OCI-LY1 (cell line): ENCODE measurements at regions not wholly inside any gene's neighbourhood (a gene's known extent, or its start where the extent isn't known, plus 50 kb on each side); places are given as distances from the start of the nearest gene placed in this dataset.

Experiments used
- EZH2 ChIP-seq: fragments of 200-600 bp; sonication (generic), shearing (Covaris generic); IDR thresholded peaks from 2 replicates; pipeline ENCODE4 v1.8.0; 2017; ENCODE audit warnings: borderline replicate concordance, mixed run types, mild to moderate bottlenecking, antibody characterized with exemption, low read length, moderate library complexity, mixed read lengths
- TF ChIP-seq, protein P1 (sequence below): fragments of 200-600 bp; sonication (generic), shearing (Covaris generic); IDR thresholded peaks from 2 replicates; pipeline ENCODE4 v1.5.1; 2017; ENCODE audit warnings: mild to moderate bottlenecking, antibody characterized with exemption, low read length, moderate library complexity, mixed read lengths

- TF ChIP-seq, protein P1, sequence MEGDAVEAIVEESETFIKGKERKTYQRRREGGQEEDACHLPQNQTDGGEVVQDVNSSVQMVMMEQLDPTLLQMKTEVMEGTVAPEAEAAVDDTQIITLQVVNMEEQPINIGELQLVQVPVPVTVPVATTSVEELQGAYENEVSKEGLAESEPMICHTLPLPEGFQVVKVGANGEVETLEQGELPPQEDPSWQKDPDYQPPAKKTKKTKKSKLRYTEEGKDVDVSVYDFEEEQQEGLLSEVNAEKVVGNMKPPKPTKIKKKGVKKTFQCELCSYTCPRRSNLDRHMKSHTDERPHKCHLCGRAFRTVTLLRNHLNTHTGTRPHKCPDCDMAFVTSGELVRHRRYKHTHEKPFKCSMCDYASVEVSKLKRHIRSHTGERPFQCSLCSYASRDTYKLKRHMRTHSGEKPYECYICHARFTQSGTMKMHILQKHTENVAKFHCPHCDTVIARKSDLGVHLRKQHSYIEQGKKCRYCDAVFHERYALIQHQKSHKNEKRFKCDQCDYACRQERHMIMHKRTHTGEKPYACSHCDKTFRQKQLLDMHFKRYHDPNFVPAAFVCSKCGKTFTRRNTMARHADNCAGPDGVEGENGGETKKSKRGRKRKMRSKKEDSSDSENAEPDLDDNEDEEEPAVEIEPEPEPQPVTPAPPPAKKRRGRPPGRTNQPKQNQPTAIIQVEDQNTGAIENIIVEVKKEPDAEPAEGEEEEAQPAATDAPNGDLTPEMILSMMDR: no peak
- no peak for TF ChIP-seq EZH2
Observed at GRCh38 chr4:130559268-130559667, 1463.3 kb downstream of the C4orf33 start.
